Suprapubic skin (tissue), 4 donors: ENCODE measurements at regions not wholly inside any gene's neighbourhood (a gene's known extent, or its start where the extent isn't known, plus 50 kb on each side); places are given as distances from the start of the nearest gene placed in this dataset.

Experiments
- DNase-seq, 2 donors: peaks; one replicate each; pipeline ENCODE4 v3.0.0-alpha.2; 2019; ENCODE audit warnings: low spot score in 2 of 2
- H3K27ac ChIP-seq: fragments of 200-600 bp; sonication (generic); one replicate; pipeline ENCODE4 v1.5.1; 2019
- H3K27me3 ChIP-seq: fragments of 200-600 bp; sonication (generic); one replicate; pipeline ENCODE4 v1.5.1; 2019
- H3K36me3 ChIP-seq: fragments of 200-600 bp; sonication (generic); one replicate; pipeline ENCODE4 v1.5.1; 2019
- H3K4me1 ChIP-seq: fragments of 200-600 bp; sonication (generic); one replicate; pipeline ENCODE4 v1.5.1; 2019
- H3K4me3 ChIP-seq: fragments of 200-600 bp; sonication (generic); one replicate; pipeline ENCODE4 v1.5.1; 2019; ENCODE audit warnings: mild to moderate bottlenecking
- H3K9me3 ChIP-seq: fragments of 200-600 bp; sonication (generic); one replicate; pipeline ENCODE4 v1.5.1; 2019
- CTCF ChIP-seq, 2 donors: fragments of 200-600 bp in 1 of 2; fragments of 450-650 bp in 1 of 2; sonication (generic) in 1 of 2; IDR thresholded peaks; one replicate each; pipeline ENCODE4 v1.5.1; 2016 to 2019; ENCODE audit warnings: antibody characterized with exemption in 2 of 2, mild to moderate bottlenecking in 1 of 2, moderate library complexity in 1 of 2
- EP300 ChIP-seq: sonication (generic); formaldehyde crosslinking; IDR thresholded peaks from one replicate; pipeline ENCODE4 v1.6.1; 2017; ENCODE audit warnings: antibody characterized with exemption
- POLR2A ChIP-seq, 2 donors: fragments of 450-650 bp; IDR thresholded peaks; one replicate each; pipeline ENCODE4 v1.6.1; 2017; ENCODE audit warnings: antibody characterized with exemption in 2 of 2, mild to moderate bottlenecking in 2 of 2, moderate library complexity in 2 of 2
- POLR2AphosphoS5 ChIP-seq, 3 donors: sonication (generic); formaldehyde crosslinking; IDR thresholded peaks; one replicate each; pipeline ENCODE4 v1.6.1; 2017; ENCODE audit warnings: antibody characterized with exemption in 3 of 3
- WGBS: methylation state at CpG from one replicate; pipeline ENCODE4 v1.1.5; 2018; 5-methylcytosine and 5-hydroxymethylcytosine counted together

- no peaks in the 10 kb centered on the region for H3K9me3 ChIP-seq
- TF ChIP-seq POLR2A (IDR thresholded peaks at IDR 0.05) = no peak
- WGBS = 61% methylated on average over 1 of the region's 1 CpG
These were observed 227.8 kb downstream of the NRIP1 start for GRCh38 chr21:14836950-14837349.

GRCh38 chr21:14833666-14834351 lies 231.0 kb downstream of the NRIP1 start:
- WGBS = 95% methylated on average over 1 of the region's 1 CpG
- no peaks in the 10 kb centered on the region for H3K36me3 ChIP-seq
- DNase-seq = no peak
- H3K4me3 ChIP-seq = no peak overlapping the region
- H3K27ac ChIP-seq = no peak overlapping the region
- H3K9me3 ChIP-seq = no peaks in the 10 kb centered on the region
- H3K27me3 ChIP-seq = no peaks in the 10 kb centered on the region
- H3K4me1 ChIP-seq = no peaks in the 10 kb centered on the region
- TF ChIP-seq EP300 (no peak), POLR2AphosphoS5 (IDR thresholded peaks at IDR 0.05) (no peak), CTCF (IDR thresholded peaks at IDR 0.05) (no peak), POLR2A (IDR thresholded peaks at IDR 0.05) (no peak)

More at GRCh38 chr21:14836950-14837349, 227.8 kb downstream of the NRIP1 start:
- H3K4me3 ChIP-seq = no peak overlapping the region
- no peaks in the 10 kb centered on the region for H3K27me3 ChIP-seq
- no peak overlapping the region for H3K27ac ChIP-seq
- no peaks in the 10 kb centered on the region for H3K36me3 ChIP-seq
- H3K4me1 ChIP-seq = no peaks in the 10 kb centered on the region
- DNase-seq = no peak

- Histone ChIP-seq H3K27me3 (no peaks in the 10 kb centered on the region), H3K4me1 (no peaks in the 10 kb centered on the region), H3K9me3 (no peaks in the 10 kb centered on the region), H3K36me3 (no peaks in the 10 kb centered on the region), H3K4me3 (no peak overlapping the region), H3K27ac (no peak overlapping the region)
- 95% methylated on average over 4 of the region's 4 CpGs for WGBS
- DNase-seq = no peak
- no peak for TF ChIP-seq POLR2A (IDR thresholded peaks at IDR 0.05)
- no peak for TF ChIP-seq POLR2AphosphoS5 (IDR thresholded peaks at IDR 0.05)
- no peak for TF ChIP-seq CTCF (IDR thresholded peaks at IDR 0.05)
- no peak for TF ChIP-seq EP300
These were observed 231.6 kb downstream of the NRIP1 start for GRCh38 chr21:14833241-14833640.

- Histone ChIP-seq H3K4me1 (no peaks in the 10 kb centered on the region), H3K36me3 (no peaks in the 10 kb centered on the region), H3K9me3 (no peaks in the 10 kb centered on the region), H3K27ac (no peak overlapping the region), H3K27me3 (no peaks in the 10 kb centered on the region), H3K4me3 (no peak overlapping the region)
- 92% methylated on average over 3 of the region's 3 CpGs for WGBS
- TF ChIP-seq CTCF (IDR thresholded peaks at IDR 0.05) = no peak
- TF ChIP-seq POLR2A (IDR thresholded peaks at IDR 0.05) = no peak
- no peak for TF ChIP-seq POLR2AphosphoS5 (IDR thresholded peaks at IDR 0.05)
- no peak for TF ChIP-seq EP300
- no peak for DNase-seq
These were observed 234.5 kb downstream of the NRIP1 start for GRCh38 chr21:14830307-14830706.

- H3K4me3 ChIP-seq = no peak overlapping the region
- no peak overlapping the region for H3K27ac ChIP-seq
- WGBS = 86% methylated on average over 3 of the region's 3 CpGs
- TF ChIP-seq EP300 (no peak), CTCF (IDR thresholded peaks at IDR 0.05) (no peak)
- no peaks in the 10 kb centered on the region for H3K36me3 ChIP-seq
- H3K27me3 ChIP-seq = no peaks in the 10 kb centered on the region
- H3K9me3 ChIP-seq = no peaks in the 10 kb centered on the region
- no peak for DNase-seq
- no peaks in the 10 kb centered on the region for H3K4me1 ChIP-seq
These were observed 235.1 kb downstream of the NRIP1 start for GRCh38 chr21:14829685-14830084.

- Histone ChIP-seq H3K27ac (no peak overlapping the region), H3K4me1 (no peaks in the 10 kb centered on the region), H3K9me3 (no peaks in the 10 kb centered on the region), H3K36me3 (no peaks in the 10 kb centered on the region), H3K4me3 (no peak overlapping the region), H3K27me3 (no peaks in the 10 kb centered on the region)
- WGBS = 83% methylated on average over 3 of the region's 3 CpGs
- TF ChIP-seq POLR2AphosphoS5 (IDR thresholded peaks at IDR 0.05) = no peak
- no peak for TF ChIP-seq POLR2A (IDR thresholded peaks at IDR 0.05)
- no peak for TF ChIP-seq EP300
- TF ChIP-seq CTCF (IDR thresholded peaks at IDR 0.05) = no peak
- no peak for DNase-seq
These were observed 237.3 kb downstream of the NRIP1 start for GRCh38 chr21:14827468-14827867.
